Upper lobe of left lung (tissue), 6 donors: ENCODE measurements at regions not wholly inside any gene's neighbourhood (a gene's known extent, or its start where the extent isn't known, plus 50 kb on each side); places are given as distances from the start of the nearest gene placed in this dataset.
A peak's percentile ranks its signal among the peaks of the same experiment; 100 is the strongest.

Experiments
- ATAC-seq, 2 donors: fragments of 200-7000 bp; cut with Tn5 transposase; one replicate each; pipeline ENCODE4 v1.9.1; 2022; ENCODE audit warnings: mild to moderate bottlenecking in 2 of 2, moderate library complexity in 2 of 2; ENCODE audit not compliant: low FRiP score in 2 of 2
- DNase-seq, 2 donors: peaks; one replicate each; pipeline ENCODE4 v3.0.0-alpha.2; 2019 to 2020
- H3K27ac ChIP-seq, 4 donors: fragments of 200-600 bp; sonication (generic); one replicate each; pipeline ENCODE4 v1.5.1; 2016 to 2019
- H3K27me3 ChIP-seq, 4 donors: fragments of 200-600 bp; sonication (generic); one replicate each; pipeline ENCODE4 v1.5.1; 2017 to 2019
- H3K36me3 ChIP-seq, 4 donors: fragments of 200-600 bp; sonication (generic); one replicate each; pipeline ENCODE4 v1.5.1; 2016 to 2019
- H3K4me1 ChIP-seq, 4 donors: fragments of 200-600 bp; sonication (generic); one replicate each; pipeline ENCODE4 v1.5.1; 2018 to 2019
- H3K4me3 ChIP-seq, 4 donors: fragments of 200-600 bp; sonication (generic); one replicate each; pipeline ENCODE4 v1.5.1; 2017 to 2019; ENCODE audit warnings: mild to moderate bottlenecking in 2 of 4, moderate library complexity in 1 of 4
- H3K9me3 ChIP-seq, 4 donors: fragments of 200-600 bp; sonication (generic); one replicate each; pipeline ENCODE4 v1.5.1; 2018 to 2019
- EP300 ChIP-seq, 4 donors: sonication (generic); formaldehyde crosslinking; IDR thresholded peaks; one replicate each; pipeline ENCODE4 v1.5.1; 2017; ENCODE audit warnings: antibody characterized with exemption in 4 of 4, control low read depth in 2 of 4
- POLR2A ChIP-seq, 4 donors: fragments of 450-650 bp; IDR thresholded peaks; one replicate each; pipeline ENCODE4 v1.5.1; 2016 to 2017; ENCODE audit warnings: antibody characterized with exemption in 4 of 4, mild to moderate bottlenecking in 2 of 4
- POLR2AphosphoS5 ChIP-seq, 2 donors: sonication (generic); formaldehyde crosslinking; IDR thresholded peaks; one replicate each; pipeline ENCODE4 v1.5.1; 2017; ENCODE audit warnings: antibody characterized with exemption in 2 of 2
- WGBS, 2 donors: methylation state at CpG; one replicate each; pipeline ENCODE4 v1.1.5; 2017 to 2018; 5-methylcytosine and 5-hydroxymethylcytosine counted together
- TF ChIP-seq, protein P1 (sequence below), 6 experiments: fragments of 450-650 bp in 4 of 6; fragments of 200-600 bp in 2 of 6; sonication (generic) in 2 of 6; IDR thresholded peaks; one replicate each; pipeline ENCODE4 v1.5.1; 2016 to 2019; ENCODE audit warnings: antibody characterized with exemption in 6 of 6
- donor health status: DM: no; HTN: no; CAD: no; lungs with moderate emphysema.
- donor health status: DM: no; HTN: yes; CAD: no; lungs with severe emphysema.

GRCh38 chr12:4144676-4145075 lies 128.9 kb upstream of the CCND2 start:
- WGBS, 2 donors = 74 to 77% methylated on average over 2 of the region's 2 CpGs
- no peak for TF ChIP-seq POLR2A (IDR thresholded peaks at IDR 0.05)
- TF ChIP-seq, protein P1, sequence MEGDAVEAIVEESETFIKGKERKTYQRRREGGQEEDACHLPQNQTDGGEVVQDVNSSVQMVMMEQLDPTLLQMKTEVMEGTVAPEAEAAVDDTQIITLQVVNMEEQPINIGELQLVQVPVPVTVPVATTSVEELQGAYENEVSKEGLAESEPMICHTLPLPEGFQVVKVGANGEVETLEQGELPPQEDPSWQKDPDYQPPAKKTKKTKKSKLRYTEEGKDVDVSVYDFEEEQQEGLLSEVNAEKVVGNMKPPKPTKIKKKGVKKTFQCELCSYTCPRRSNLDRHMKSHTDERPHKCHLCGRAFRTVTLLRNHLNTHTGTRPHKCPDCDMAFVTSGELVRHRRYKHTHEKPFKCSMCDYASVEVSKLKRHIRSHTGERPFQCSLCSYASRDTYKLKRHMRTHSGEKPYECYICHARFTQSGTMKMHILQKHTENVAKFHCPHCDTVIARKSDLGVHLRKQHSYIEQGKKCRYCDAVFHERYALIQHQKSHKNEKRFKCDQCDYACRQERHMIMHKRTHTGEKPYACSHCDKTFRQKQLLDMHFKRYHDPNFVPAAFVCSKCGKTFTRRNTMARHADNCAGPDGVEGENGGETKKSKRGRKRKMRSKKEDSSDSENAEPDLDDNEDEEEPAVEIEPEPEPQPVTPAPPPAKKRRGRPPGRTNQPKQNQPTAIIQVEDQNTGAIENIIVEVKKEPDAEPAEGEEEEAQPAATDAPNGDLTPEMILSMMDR (IDR thresholded peaks at IDR 0.05) = no peak
- TF ChIP-seq POLR2AphosphoS5 (IDR thresholded peaks at IDR 0.05) = no peak
- no peak for TF ChIP-seq EP300 (IDR thresholded peaks at IDR 0.05)
- no peak overlapping the region for H3K4me3 ChIP-seq
- no peaks in the 10 kb centered on the region for H3K9me3 ChIP-seq
- ATAC-seq = no peak
- H3K36me3 ChIP-seq = no peaks in the 10 kb centered on the region
- no peak for DNase-seq
- peaks cover 0 to 6% (median 4%) of the 10 kb centered on the region in 4 donors for H3K4me1 ChIP-seq
- no peaks in the 10 kb centered on the region for H3K27me3 ChIP-seq
- no peak overlapping the region for H3K27ac ChIP-seq

GRCh38 chr12:4143896-4144295 lies 129.7 kb upstream of the CCND2 start:
- Histone ChIP-seq H3K4me3 (no peak overlapping the region), H3K9me3 (no peaks in the 10 kb centered on the region), H3K27me3 (no peaks in the 10 kb centered on the region), H3K27ac (no peak overlapping the region), H3K36me3 (no peaks in the 10 kb centered on the region), H3K4me1 (peaks cover 0 to 6% (median 4%) of the 10 kb centered on the region in 4 donors)
- no peak for DNase-seq
- TF ChIP-seq EP300 (IDR thresholded peaks at IDR 0.05) (no peak), POLR2A (IDR thresholded peaks at IDR 0.05) (no peak), POLR2AphosphoS5 (IDR thresholded peaks at IDR 0.05) (no peak)
- TF ChIP-seq, protein P1 (IDR thresholded peaks at IDR 0.05) = no peak
- ATAC-seq = no peak
- 75 to 77% methylated on average over 6 of the region's 6 CpGs for WGBS, 2 donors

GRCh38 chr12:4141348-4142270 lies 132.0 kb upstream of the CCND2 start:
- no peaks in the 10 kb centered on the region for H3K36me3 ChIP-seq
- no peak overlapping the region for H3K4me3 ChIP-seq
- no peak for TF ChIP-seq POLR2AphosphoS5 (IDR thresholded peaks at IDR 0.05)
- no peak for TF ChIP-seq POLR2A (IDR thresholded peaks at IDR 0.05)
- TF ChIP-seq, protein P1 (IDR thresholded peaks at IDR 0.05) = no peak
- TF ChIP-seq EP300 (IDR thresholded peaks at IDR 0.05) = no peak
- peak in 1 of 2 donors; percentile 54 for ATAC-seq
- 66 to 69% methylated on average over 4 to 6 of the region's 6 CpGs for WGBS, 2 donors
- no peak overlapping the region for H3K27ac ChIP-seq
- H3K27me3 ChIP-seq = no peaks in the 10 kb centered on the region
- H3K4me1 ChIP-seq = peaks cover 0 to 6% (median 3%) of the 10 kb centered on the region in 4 donors
- no peaks in the 10 kb centered on the region for H3K9me3 ChIP-seq
- DNase-seq = no peak

DNA sequence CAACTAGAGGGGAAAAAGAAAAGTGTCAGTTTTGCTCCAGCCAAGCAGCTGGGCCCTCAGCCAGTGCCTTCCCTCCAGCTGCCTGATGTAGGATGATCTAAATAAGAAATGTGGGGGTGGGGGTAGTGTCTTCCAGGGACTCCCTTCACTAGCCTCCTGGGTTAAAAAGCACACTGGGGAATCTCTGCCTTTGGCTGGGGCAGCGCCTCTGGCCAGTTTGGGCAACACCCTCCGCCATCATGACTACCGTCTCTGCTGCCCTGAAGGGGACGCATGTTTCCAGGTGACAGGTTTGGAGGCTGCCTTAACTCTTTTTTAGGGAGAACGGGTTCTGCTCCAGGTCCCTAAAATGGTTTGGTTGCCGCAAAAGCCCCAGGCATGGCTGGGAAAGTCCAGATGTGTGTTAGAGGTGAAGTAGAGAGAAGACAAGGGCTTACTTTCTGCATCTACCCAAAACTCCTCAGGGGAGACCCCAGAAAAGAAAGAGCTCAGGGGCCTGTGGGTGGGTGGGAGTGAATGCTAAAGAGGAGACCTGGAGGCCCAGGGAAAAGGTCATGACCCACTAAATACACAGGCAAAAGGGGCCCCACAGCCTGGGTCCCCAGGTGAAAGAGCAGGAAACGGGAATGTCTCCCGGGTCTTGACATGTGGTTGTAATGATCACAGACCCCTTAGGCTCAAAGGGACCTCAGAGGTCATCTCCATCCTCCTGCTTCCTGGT lies 132.8 kb upstream of the CCND2 start:
- ATAC-seq (no peak), DNase-seq (no peak)
- WGBS, 2 donors = 85 to 88% methylated on average over 8 of the region's 8 CpGs
- no peaks in the 10 kb centered on the region for H3K27me3 ChIP-seq
- TF ChIP-seq EP300 (IDR thresholded peaks at IDR 0.05) (no peak), POLR2AphosphoS5 (IDR thresholded peaks at IDR 0.05) (no peak), POLR2A (IDR thresholded peaks at IDR 0.05) (no peak)
- TF ChIP-seq, protein P1 (IDR thresholded peaks at IDR 0.05) = no peak
- H3K9me3 ChIP-seq = no peaks in the 10 kb centered on the region
- no peaks in the 10 kb centered on the region for H3K36me3 ChIP-seq
- H3K27ac ChIP-seq = no peak overlapping the region
- H3K4me1 ChIP-seq = peaks cover 0 to 9% (median 5%) of the 10 kb centered on the region in 4 donors
- no peak overlapping the region for H3K4me3 ChIP-seq
